A673 (cell line): ENCODE measurements at regions not wholly inside any gene's neighbourhood (a gene's known extent, or its start where the extent isn't known, plus 50 kb on each side); places are given as distances from the start of the nearest gene placed in this dataset.

Experiments
- BruUV-seq: library from RNA; stranded (reverse); fragments of 400-500 nt; replicated peaks from 2 replicates; lab custom pipeline; 2021; lab: Mats Ljungman, UMichigan
- CTCF ChIA-PET: fragments of 300-600 bp; sonication (Branson Sonifier 250); formaldehyde crosslinking; loops from one replicate; lab custom pipeline; 2022; ENCODE audit warnings: antibody characterized with exemption; lab: Charles Lee
- POLR2A ChIA-PET: fragments of 300-600 bp; sonication (Branson Sonifier 250); formaldehyde crosslinking; loops from one replicate; lab custom pipeline; 2022; ENCODE audit warnings: antibody characterized with exemption; ENCODE audit not compliant: low non-redundant PET; lab: Charles Lee
- DNase-seq: peaks from one replicate; pipeline ENCODE4 v3.0.0-alpha.2; 2015; ENCODE audit warnings: low spot score
- H3K27ac ChIP-seq: fragments of 200-600 bp; sonication (generic); 2 replicates; pipeline ENCODE4 v1.5.1; 2016; ENCODE audit warnings: mixed run types, low read depth, mild to moderate bottlenecking, mixed read lengths, antibody characterized with exemption, low read length; ENCODE audit not compliant: poor library complexity, severe bottlenecking
- H3K27me3 ChIP-seq: fragments of 200-600 bp; sonication (generic); replicated peaks from 2 replicates; pipeline ENCODE4 v1.6.1; 2017; ENCODE audit warnings: mixed run types, low read depth, mild to moderate bottlenecking, mixed read lengths, antibody characterized with exemption, low read length; ENCODE audit not compliant: insufficient read depth, poor library complexity
- H3K36me3 ChIP-seq: fragments of 200-600 bp; sonication (generic); 2 replicates; pipeline ENCODE4 v1.6.1; 2016; ENCODE audit warnings: mixed run types, mild to moderate bottlenecking, mixed read lengths, antibody characterized with exemption, low read length; ENCODE audit not compliant: insufficient read depth, poor library complexity, severe bottlenecking
- H3K4me1 ChIP-seq: fragments of 200-600 bp; sonication (generic); 2 replicates; pipeline ENCODE4 v1.6.1; 2017; ENCODE audit warnings: mixed run types, mild to moderate bottlenecking, mixed read lengths, antibody characterized with exemption, low read length; ENCODE audit not compliant: insufficient read depth, poor library complexity, severe bottlenecking
- H3K4me3 ChIP-seq: fragments of 200-600 bp; sonication (generic); 2 replicates; pipeline ENCODE4 v1.5.1; 2016; ENCODE audit warnings: low read depth, mixed run types, mild to moderate bottlenecking, mixed read lengths, low read length; ENCODE audit not compliant: poor library complexity, severe bottlenecking
- H3K9me3 ChIP-seq: fragments of 200-600 bp; sonication (generic); 2 replicates; pipeline ENCODE4 v1.6.1; 2016; ENCODE audit warnings: mixed run types, low read depth, mild to moderate bottlenecking, mixed read lengths, antibody characterized with exemption, low read length; ENCODE audit not compliant: poor library complexity, severe bottlenecking
- EZH2 ChIP-seq: fragments of 200-600 bp; sonication (generic); IDR thresholded peaks from 2 replicates; pipeline ENCODE4 v1.6.1; 2017; ENCODE audit warnings: borderline replicate concordance, low read depth, mild to moderate bottlenecking, mixed read lengths, antibody characterized with exemption, low read length; ENCODE audit not compliant: poor library complexity, severe bottlenecking
- intact Hi-C: fragments of 100-400 bp; cut with micrococcal nuclease; formaldehyde crosslinking; loops from one replicate; pipeline ENCODE4 v1.10.0; 2022; ENCODE audit not compliant: unreplicated experiment
- TF ChIP-seq, protein P1 (sequence below): fragments of 300-800, 200-600 bp; sonication (generic); conservative IDR thresholded peaks from 2 replicates; pipeline ENCODE4 v1.5.1; 2017; ENCODE audit warnings: low read depth, mild to moderate bottlenecking, antibody characterized with exemption, low read length, moderate library complexity, mixed read lengths

- no peaks in the 10 kb centered on the region for H3K4me1 ChIP-seq
- no peak overlapping the region for H3K27ac ChIP-seq
- POLR2A ChIA-PET = no interaction called here
- no peak overlapping the region for H3K4me3 ChIP-seq
- TF ChIP-seq, protein P1, sequence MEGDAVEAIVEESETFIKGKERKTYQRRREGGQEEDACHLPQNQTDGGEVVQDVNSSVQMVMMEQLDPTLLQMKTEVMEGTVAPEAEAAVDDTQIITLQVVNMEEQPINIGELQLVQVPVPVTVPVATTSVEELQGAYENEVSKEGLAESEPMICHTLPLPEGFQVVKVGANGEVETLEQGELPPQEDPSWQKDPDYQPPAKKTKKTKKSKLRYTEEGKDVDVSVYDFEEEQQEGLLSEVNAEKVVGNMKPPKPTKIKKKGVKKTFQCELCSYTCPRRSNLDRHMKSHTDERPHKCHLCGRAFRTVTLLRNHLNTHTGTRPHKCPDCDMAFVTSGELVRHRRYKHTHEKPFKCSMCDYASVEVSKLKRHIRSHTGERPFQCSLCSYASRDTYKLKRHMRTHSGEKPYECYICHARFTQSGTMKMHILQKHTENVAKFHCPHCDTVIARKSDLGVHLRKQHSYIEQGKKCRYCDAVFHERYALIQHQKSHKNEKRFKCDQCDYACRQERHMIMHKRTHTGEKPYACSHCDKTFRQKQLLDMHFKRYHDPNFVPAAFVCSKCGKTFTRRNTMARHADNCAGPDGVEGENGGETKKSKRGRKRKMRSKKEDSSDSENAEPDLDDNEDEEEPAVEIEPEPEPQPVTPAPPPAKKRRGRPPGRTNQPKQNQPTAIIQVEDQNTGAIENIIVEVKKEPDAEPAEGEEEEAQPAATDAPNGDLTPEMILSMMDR = no peak
- TF ChIP-seq EZH2 = no peak
- H3K9me3 ChIP-seq = peaks cover 11% of the 10 kb centered on the region
- intact Hi-C loops = no loop called here
- no peaks in the 10 kb centered on the region for H3K36me3 ChIP-seq
- no TSS peak for BruUV-seq
- CTCF ChIA-PET = no interaction called here
- DNase-seq = no peak
- H3K27me3 ChIP-seq = no peaks in the 10 kb centered on the region
Observed at GRCh38 chr21:24450119-24450518, 1157.2 kb downstream of the MRPL39 start.

DNA sequence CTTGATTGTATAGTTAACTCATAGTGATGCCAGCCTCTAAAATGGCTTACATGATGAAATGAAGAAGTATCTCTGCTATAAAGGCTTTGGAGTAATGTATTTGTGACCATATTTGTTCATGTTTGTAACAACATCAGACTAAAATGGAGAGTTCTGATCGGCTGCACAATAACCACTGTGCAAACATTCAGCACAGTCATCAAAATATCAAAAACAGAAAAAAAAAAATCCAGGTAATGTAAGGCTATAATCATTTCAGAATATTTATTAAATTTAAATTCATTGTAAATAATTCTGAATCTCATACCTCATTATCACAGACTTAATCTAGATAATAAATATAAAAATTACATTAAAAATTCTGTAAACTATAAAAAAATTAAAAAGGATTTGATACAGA lies 1161.8 kb downstream of the MRPL39 start:
- no peaks in the 10 kb centered on the region for H3K27me3 ChIP-seq
- ChIA-PET POLR2A (no interaction called here), CTCF (no interaction called here)
- intact Hi-C loops = loop anchor here (1.0 kb wide), 1 partner anchor 16 kb away; no protein-coding TSS in a partner anchor
- peaks cover 18% of the 10 kb centered on the region for H3K9me3 ChIP-seq
- no peaks in the 10 kb centered on the region for H3K36me3 ChIP-seq
- no peaks in the 10 kb centered on the region for H3K4me1 ChIP-seq
- DNase-seq = no peak
- no peak for TF ChIP-seq EZH2
- TF ChIP-seq, protein P1 = no peak
- BruUV-seq = no TSS peak
- H3K4me3 ChIP-seq = no peak overlapping the region
- H3K27ac ChIP-seq = no peak overlapping the region

GRCh38 chr21:24444736-24445135 lies 1162.5 kb downstream of the MRPL39 start:
- no peaks in the 10 kb centered on the region for H3K36me3 ChIP-seq
- CTCF ChIA-PET = no interaction called here
- H3K27me3 ChIP-seq = no peaks in the 10 kb centered on the region
- no peak overlapping the region for H3K4me3 ChIP-seq
- H3K27ac ChIP-seq = no peak overlapping the region
- H3K9me3 ChIP-seq = peaks cover 22% of the 10 kb centered on the region
- BruUV-seq = no TSS peak
- POLR2A ChIA-PET = no interaction called here
- intact Hi-C loops = loop anchor here (1.0 kb wide), 1 partner anchor 17 kb away; no protein-coding TSS in a partner anchor
- DNase-seq = no peak
- H3K4me1 ChIP-seq = no peaks in the 10 kb centered on the region
- no peak for TF ChIP-seq EZH2
- TF ChIP-seq, protein P1 = no peak
